Dendritic cell treated with granulocyte-macrophage colony-stimulating factor and Interleukin-4, amounts not matched to agents 40 ng/mL and 50 ng/mL, for 4 days (primary cell): ENCODE measurements at regions not wholly inside any gene's neighbourhood (a gene's known extent, or its start where the extent isn't known, plus 50 kb on each side); places are given as distances from the start of the nearest gene placed in this dataset.
"Not testable (repeated sequence)": the region's sequence is repeated elsewhere in the genome, so short reads cannot be mapped to it uniquely, and the experiment has no call there.

Experiments
- H3K27ac Mint-ChIP-seq: one replicate; pipeline ENCODE4 v1.8.0; 2022; ENCODE audit warnings: mild to moderate bottlenecking, mixed read lengths
- H3K27me3 Mint-ChIP-seq: one replicate; pipeline ENCODE4 v1.8.0; 2022; ENCODE audit warnings: mild to moderate bottlenecking, mixed read lengths
- H3K36me3 Mint-ChIP-seq: one replicate; pipeline ENCODE4 v1.8.0; 2022; ENCODE audit warnings: low read depth, mixed read lengths
- H3K4me1 Mint-ChIP-seq: one replicate; pipeline ENCODE4 v1.8.0; 2022; ENCODE audit warnings: low read depth, mixed read lengths
- H3K4me3 Mint-ChIP-seq: one replicate; pipeline ENCODE4 v1.8.0; 2022; ENCODE audit warnings: mild to moderate bottlenecking, moderate library complexity, mixed read lengths
- H3K9me3 Mint-ChIP-seq: one replicate; pipeline ENCODE4 v1.8.0; 2022; ENCODE audit warnings: mixed read lengths
- intact Hi-C: fragments of 100-400 bp; cut with micrococcal nuclease; formaldehyde crosslinking; loops from one replicate; pipeline ENCODE4 v1.15.0; 2022

DNA sequence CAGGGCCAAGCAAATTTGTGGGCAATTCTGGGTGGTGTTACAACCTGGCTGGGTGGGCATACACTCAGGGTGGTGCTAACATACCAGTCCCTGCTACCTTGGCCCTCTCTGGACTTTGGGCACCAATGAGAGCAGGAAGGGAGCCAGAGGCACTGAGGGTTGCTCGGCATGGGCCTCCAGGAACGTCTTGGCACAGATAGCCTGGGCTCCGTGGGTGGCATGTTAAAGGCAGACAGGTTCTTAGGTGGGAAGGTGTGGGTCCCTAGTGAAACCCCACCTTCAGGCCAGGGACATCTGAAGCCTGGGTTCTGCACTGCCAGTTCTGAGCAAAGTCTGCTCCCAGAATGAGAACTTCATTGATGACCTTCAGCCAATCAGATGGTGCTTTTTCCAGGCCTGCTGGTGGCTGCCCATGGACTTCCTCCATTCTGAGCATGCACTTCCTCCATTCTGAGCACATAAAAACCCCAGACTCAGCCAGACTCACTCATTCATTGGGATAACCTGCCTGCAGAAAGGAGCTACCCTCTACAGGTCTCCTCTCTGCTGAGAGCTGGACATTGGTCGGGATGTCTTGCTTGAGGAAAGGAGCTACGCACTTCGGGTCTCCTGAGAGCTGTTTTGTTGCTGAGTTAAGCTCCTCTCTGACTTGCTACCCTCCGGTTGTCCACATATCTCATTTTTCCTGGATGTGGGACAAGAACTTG lies 2567.1 kb downstream of the PCDH9 start:
- no peak overlapping the region for H3K27ac Mint-ChIP-seq
- H3K4me1 Mint-ChIP-seq = no peaks in the 10 kb centered on the region
- no peaks in the 10 kb centered on the region for H3K36me3 Mint-ChIP-seq
- no peak overlapping the region for H3K4me3 Mint-ChIP-seq
- peaks cover 41% of the 10 kb centered on the region for H3K9me3 Mint-ChIP-seq
- H3K27me3 Mint-ChIP-seq = no peaks in the 10 kb centered on the region
- intact Hi-C loops = no loop called here

DNA sequence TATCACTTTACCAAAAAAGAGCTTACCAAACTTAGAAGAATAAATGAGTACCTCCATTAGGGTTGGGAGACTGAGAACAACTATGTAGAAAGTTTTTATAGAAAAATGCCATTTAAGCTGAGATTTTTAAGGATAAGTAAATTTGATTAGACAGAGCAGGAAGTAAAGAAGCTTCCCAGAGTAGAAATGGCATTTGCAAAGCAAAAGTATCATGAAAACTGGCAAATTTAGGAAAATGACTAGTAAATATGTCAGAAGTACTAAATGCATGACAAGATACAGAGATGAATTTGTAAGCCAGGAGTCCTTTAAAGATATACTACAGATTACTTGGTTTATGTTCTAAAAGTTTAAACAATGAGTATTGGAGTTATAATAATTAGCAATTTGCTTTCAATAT lies 2581.8 kb downstream of the PCDH9 start:
- Mint-ChIP-seq H3K27me3 (no peaks in the 10 kb centered on the region), H3K36me3 (no peaks in the 10 kb centered on the region), H3K4me1 (no peaks in the 10 kb centered on the region), H3K9me3 (peaks cover 25% of the 10 kb centered on the region), H3K27ac (no peak overlapping the region), H3K4me3 (no peak overlapping the region)
- intact Hi-C loops = no loop called here

DNA sequence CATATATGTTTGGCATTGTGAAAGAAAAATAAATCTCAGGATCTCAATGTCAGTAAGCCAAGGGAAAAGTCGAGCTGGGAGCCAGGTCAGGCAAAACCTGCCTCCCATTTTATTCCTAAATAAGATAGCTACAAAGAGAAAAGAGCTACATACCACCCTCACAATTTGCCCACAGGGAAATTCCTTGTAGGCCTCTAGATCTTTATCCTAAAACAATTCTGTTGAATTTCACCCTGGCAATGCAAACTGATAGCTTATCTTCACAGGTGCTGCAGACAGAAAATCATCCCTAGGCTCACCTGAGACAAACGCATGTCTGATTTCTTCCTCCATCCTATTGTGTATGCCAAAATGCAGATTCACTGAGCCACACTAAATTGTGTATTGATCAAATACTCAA lies 2587.1 kb downstream of the PCDH9 start:
- peaks cover 47% of the 10 kb centered on the region for H3K9me3 Mint-ChIP-seq
- intact Hi-C loops = no loop called here
- H3K4me3 Mint-ChIP-seq = no peak overlapping the region
- no peaks in the 10 kb centered on the region for H3K36me3 Mint-ChIP-seq
- no peaks in the 10 kb centered on the region for H3K27me3 Mint-ChIP-seq
- no peaks in the 10 kb centered on the region for H3K4me1 Mint-ChIP-seq
- H3K27ac Mint-ChIP-seq = no peak overlapping the region

DNA sequence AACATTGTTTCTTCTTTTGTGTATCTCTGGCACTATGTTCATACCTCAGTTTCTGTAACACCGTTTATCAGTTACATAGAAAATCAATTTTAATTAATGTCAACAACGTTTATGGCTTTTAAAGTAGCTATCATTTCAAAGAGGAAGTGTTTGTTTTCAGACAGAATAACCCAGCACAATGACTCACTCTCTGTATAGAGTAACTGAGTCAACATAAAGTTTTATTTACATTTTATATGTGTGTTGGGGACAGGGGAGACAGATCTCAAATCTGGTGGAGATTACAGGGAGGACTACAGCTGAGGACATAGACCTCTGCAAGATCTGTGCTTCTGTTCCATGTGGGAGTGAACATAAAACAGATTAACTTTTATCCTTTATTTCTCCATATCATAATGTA lies 2590.1 kb downstream of the PCDH9 start:
- Mint-ChIP-seq H3K4me1 (no peaks in the 10 kb centered on the region), H3K27ac (no peak overlapping the region)
- intact Hi-C loops = no loop called here

DNA sequence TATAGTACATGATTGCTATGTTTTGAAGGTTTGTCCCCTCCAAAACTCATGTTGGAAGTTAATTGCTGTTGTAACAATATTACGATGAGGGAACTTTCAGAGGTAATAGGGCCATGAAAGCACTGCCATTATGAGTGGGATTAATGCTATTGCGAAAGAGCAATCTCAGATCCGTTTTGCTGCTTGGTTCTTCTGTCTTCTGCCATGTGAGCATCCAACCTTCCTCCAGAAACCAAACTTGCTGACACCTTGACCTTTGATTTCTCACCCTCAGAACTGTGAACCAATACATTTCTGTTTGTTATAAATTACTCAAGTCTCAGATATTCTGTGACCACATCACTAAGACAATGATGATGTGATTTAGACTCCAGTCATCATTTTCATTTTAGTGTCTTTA lies 2590.9 kb downstream of the PCDH9 start:
- H3K4me1 Mint-ChIP-seq = no peaks in the 10 kb centered on the region
- H3K27ac Mint-ChIP-seq = no peak overlapping the region
- peaks cover 43% of the 10 kb centered on the region for H3K9me3 Mint-ChIP-seq
- no peaks in the 10 kb centered on the region for H3K27me3 Mint-ChIP-seq
- H3K36me3 Mint-ChIP-seq = no peaks in the 10 kb centered on the region
- H3K4me3 Mint-ChIP-seq = no peak overlapping the region
- intact Hi-C loops = no loop called here

More for the DNA sequence above, 2590.1 kb downstream of the PCDH9 start:
- Mint-ChIP-seq H3K4me3 (no peak overlapping the region), H3K36me3 (no peaks in the 10 kb centered on the region), H3K9me3 (peaks cover 45% of the 10 kb centered on the region), H3K27me3 (no peaks in the 10 kb centered on the region)

DNA sequence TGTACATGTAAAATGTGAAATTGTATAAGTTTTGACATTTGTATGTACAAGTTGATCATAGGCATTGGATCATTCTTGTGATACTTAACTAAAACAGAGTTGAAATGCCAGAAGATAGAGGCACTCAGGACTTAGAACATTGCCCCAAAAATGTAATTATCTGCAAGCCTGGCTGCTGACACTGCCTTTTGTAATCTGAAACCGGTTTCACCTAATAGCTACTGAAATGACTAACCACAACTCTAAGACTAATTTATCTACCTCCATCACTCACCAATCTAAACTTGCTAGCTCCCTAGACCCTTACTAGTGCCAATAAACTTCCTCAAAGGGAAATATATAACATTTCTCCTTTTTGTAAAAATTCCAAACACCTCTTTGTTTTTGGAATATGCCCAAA lies 2596.2 kb downstream of the PCDH9 start:
- peaks cover 26% of the 10 kb centered on the region for H3K9me3 Mint-ChIP-seq
- H3K27ac Mint-ChIP-seq = no peak overlapping the region
- no peak overlapping the region for H3K4me3 Mint-ChIP-seq
- no peaks in the 10 kb centered on the region for H3K27me3 Mint-ChIP-seq
- intact Hi-C loops = no loop called here
- no peaks in the 10 kb centered on the region for H3K36me3 Mint-ChIP-seq
- no peaks in the 10 kb centered on the region for H3K4me1 Mint-ChIP-seq

- Mint-ChIP-seq H3K9me3 (peaks cover 21% of the 10 kb centered on the region), H3K27me3 (no peaks in the 10 kb centered on the region), H3K27ac (no peak overlapping the region), H3K36me3 (no peaks in the 10 kb centered on the region), H3K4me3 (no peak overlapping the region), H3K4me1 (no peaks in the 10 kb centered on the region)
- intact Hi-C loops = no loop called here
Observed at GRCh38 chr13:64627654-64628053, 2602.5 kb downstream of the PCDH9 start.

GRCh38 chr13:64626105-64626504 lies 2604.0 kb downstream of the PCDH9 start:
- no peaks in the 10 kb centered on the region for H3K27me3 Mint-ChIP-seq
- no peaks in the 10 kb centered on the region for H3K36me3 Mint-ChIP-seq
- H3K4me1 Mint-ChIP-seq = no peaks in the 10 kb centered on the region
- peaks cover 21% of the 10 kb centered on the region for H3K9me3 Mint-ChIP-seq
- no peak overlapping the region for H3K4me3 Mint-ChIP-seq
- intact Hi-C loops = no loop called here
- H3K27ac Mint-ChIP-seq = no peak overlapping the region

DNA sequence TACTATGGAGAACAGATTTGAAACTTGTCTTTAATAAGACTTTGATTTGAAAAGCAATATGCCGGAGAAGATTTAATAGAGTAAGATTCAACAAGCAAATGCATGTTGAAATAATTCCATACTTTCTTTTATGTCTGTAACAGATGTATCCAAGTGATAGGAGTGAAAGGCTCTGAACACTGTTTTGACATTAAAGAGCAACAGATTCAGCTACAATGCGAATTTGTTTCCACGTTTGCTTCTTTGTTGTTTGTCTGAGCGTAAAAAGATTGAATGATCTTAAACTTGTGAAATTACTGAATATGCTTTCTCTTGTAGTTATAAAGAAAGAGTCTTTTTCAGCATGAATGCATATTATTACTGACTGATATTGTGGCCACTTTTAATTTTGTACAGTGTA lies 2612.9 kb downstream of the PCDH9 start:
- no peak overlapping the region for H3K27ac Mint-ChIP-seq
- no peaks in the 10 kb centered on the region for H3K4me1 Mint-ChIP-seq
- peaks cover 5% of the 10 kb centered on the region for H3K9me3 Mint-ChIP-seq
- no peaks in the 10 kb centered on the region for H3K36me3 Mint-ChIP-seq
- intact Hi-C loops = no loop called here
- no peak overlapping the region for H3K4me3 Mint-ChIP-seq
- H3K27me3 Mint-ChIP-seq = no peaks in the 10 kb centered on the region

DNA sequence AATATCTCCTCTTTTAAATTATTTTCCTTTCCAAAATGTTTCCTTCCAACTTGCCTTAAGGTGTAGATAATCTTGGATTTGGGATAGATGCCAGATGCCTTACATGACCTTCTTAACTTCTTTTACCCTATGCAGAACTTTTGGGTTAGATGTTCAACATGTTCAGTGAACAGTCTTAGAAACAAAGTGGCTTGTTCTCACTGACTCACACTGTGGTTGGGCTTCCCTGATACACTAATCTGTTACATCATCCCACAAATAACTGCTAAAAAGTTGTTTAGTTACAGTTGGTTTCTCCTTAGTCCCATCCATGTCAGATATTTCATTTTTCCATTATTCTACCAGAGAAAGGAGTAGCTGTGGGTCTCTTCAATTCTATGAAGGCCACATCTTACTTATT lies 2638.2 kb downstream of the PCDH9 start:
- Mint-ChIP-seq H3K27ac (no peak overlapping the region), H3K27me3 (no peaks in the 10 kb centered on the region), H3K4me1 (no peaks in the 10 kb centered on the region), H3K36me3 (no peaks in the 10 kb centered on the region), H3K4me3 (no peak overlapping the region), H3K9me3 (peaks cover 36% of the 10 kb centered on the region)
- intact Hi-C loops = no loop called here

- intact Hi-C loops = no loop called here
- no peak overlapping the region for H3K27ac Mint-ChIP-seq
- H3K9me3 Mint-ChIP-seq = peaks cover 22% of the 10 kb centered on the region
- H3K4me3 Mint-ChIP-seq = no peak overlapping the region
- H3K4me1 Mint-ChIP-seq = no peaks in the 10 kb centered on the region
- H3K27me3 Mint-ChIP-seq = no peaks in the 10 kb centered on the region
- no peaks in the 10 kb centered on the region for H3K36me3 Mint-ChIP-seq
Observed at GRCh38 chr13:64579331-64579730, 2650.8 kb downstream of the PCDH9 start.

- peaks cover 52% of the 10 kb centered on the region for H3K9me3 Mint-ChIP-seq
- intact Hi-C loops = no loop called here
- H3K4me1 Mint-ChIP-seq = no peaks in the 10 kb centered on the region
- no peaks in the 10 kb centered on the region for H3K36me3 Mint-ChIP-seq
- no peak overlapping the region for H3K27ac Mint-ChIP-seq
- H3K4me3 Mint-ChIP-seq = no peak overlapping the region
- H3K27me3 Mint-ChIP-seq = no peaks in the 10 kb centered on the region
Observed at GRCh38 chr13:64568748-64569147, 2661.4 kb downstream of the PCDH9 start.

DNA sequence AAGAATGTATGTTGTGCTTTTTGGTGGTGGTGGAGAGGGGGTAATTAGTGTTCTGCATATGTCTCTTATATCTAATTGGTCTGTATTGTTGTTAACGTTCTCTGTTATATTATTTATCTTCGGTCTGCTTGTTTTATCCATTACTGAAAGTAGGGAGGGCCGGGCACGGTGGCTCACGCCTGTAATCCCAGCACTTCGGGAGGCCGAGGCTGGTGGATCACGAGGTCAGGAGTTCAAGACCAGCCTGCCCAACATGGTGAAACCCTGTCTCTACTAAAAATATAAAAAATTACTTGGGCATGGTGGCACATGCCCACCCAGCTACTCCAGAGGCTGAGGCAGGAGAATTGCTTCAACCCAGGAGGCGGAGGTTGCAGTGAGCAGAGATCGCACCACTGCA lies 2672.1 kb downstream of the PCDH9 start:
- H3K36me3 Mint-ChIP-seq, H3K27me3 Mint-ChIP-seq, H3K9me3 Mint-ChIP-seq, H3K27ac Mint-ChIP-seq, H3K4me1 Mint-ChIP-seq, intact Hi-C loops, H3K4me3 Mint-ChIP-seq: not testable (repeated sequence)

GRCh38 chr13:64556376-64556775 lies 2673.8 kb downstream of the PCDH9 start:
- intact Hi-C loops = no loop called here
- Mint-ChIP-seq H3K4me1 (no peaks in the 10 kb centered on the region), H3K4me3 (no peak overlapping the region)

GRCh38 chr13:64553411-64554129 lies 2676.6 kb downstream of the PCDH9 start:
- H3K36me3 Mint-ChIP-seq = no peaks in the 10 kb centered on the region
- H3K27ac Mint-ChIP-seq = no peak overlapping the region
- peaks cover 22% of the 10 kb centered on the region for H3K9me3 Mint-ChIP-seq
- intact Hi-C loops = no loop called here
- no peaks in the 10 kb centered on the region for H3K27me3 Mint-ChIP-seq
- no peak overlapping the region for H3K4me3 Mint-ChIP-seq
- H3K4me1 Mint-ChIP-seq = no peaks in the 10 kb centered on the region

More at GRCh38 chr13:64556376-64556775, 2673.8 kb downstream of the PCDH9 start:
- Mint-ChIP-seq H3K27ac (no peak overlapping the region), H3K36me3 (no peaks in the 10 kb centered on the region), H3K9me3 (peaks cover 9% of the 10 kb centered on the region), H3K27me3 (no peaks in the 10 kb centered on the region)
